ENCODE measurements at regions not wholly inside any gene's neighbourhood (a gene's known extent, or its start where the extent isn't known, plus 50 kb on each side); places are given as distances from the start of the nearest gene placed in this dataset.

GRCh38 chr9:124125651-124125977 is 114.0 kb downstream of the LHX2 start:
- Mint-ChIP-seq H3K36me3 (ENCODE audit: insufficient read depth, unreplicated experiment) (no peaks in the 10 kb centered on the region), H3K4me1 (ENCODE audit: insufficient read depth, unreplicated experiment) (no peaks in the 10 kb centered on the region), H3K9me3 (ENCODE audit: unreplicated experiment) (no peaks in the 10 kb centered on the region), H3K4me3 (ENCODE audit: unreplicated experiment) (no peak overlapping the region), H3K27ac (ENCODE audit: low read depth, unreplicated experiment) (no peak overlapping the region), H3K27me3 (ENCODE audit: insufficient read depth, unreplicated experiment) (peaks cover 24% of the 10 kb centered on the region)
- TF ChIP-seq, protein P1, sequence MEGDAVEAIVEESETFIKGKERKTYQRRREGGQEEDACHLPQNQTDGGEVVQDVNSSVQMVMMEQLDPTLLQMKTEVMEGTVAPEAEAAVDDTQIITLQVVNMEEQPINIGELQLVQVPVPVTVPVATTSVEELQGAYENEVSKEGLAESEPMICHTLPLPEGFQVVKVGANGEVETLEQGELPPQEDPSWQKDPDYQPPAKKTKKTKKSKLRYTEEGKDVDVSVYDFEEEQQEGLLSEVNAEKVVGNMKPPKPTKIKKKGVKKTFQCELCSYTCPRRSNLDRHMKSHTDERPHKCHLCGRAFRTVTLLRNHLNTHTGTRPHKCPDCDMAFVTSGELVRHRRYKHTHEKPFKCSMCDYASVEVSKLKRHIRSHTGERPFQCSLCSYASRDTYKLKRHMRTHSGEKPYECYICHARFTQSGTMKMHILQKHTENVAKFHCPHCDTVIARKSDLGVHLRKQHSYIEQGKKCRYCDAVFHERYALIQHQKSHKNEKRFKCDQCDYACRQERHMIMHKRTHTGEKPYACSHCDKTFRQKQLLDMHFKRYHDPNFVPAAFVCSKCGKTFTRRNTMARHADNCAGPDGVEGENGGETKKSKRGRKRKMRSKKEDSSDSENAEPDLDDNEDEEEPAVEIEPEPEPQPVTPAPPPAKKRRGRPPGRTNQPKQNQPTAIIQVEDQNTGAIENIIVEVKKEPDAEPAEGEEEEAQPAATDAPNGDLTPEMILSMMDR (IDR thresholded peaks at IDR 0.05; ENCODE audit: unreplicated experiment), result no peak
- intact Hi-C loops (cut with micrococcal nuclease), result loop anchor here (5.0 to 10.0 kb wide), 2 partner anchors 269 to 583 kb away; no protein-coding TSS in a partner anchor
- no TSS peak for BruUV-seq (replicated peaks)
- no peak for DNase-seq (ENCODE audit: unreplicated experiment)
- ChIA-PET POLR2A (no interaction called here), CTCF (interaction anchor here (0.8 to 2.9 kb wide), 9 partner anchors 9 to 275 kb away, joined by 3 to 32 read pairs (median 5); no protein-coding TSS in a partner anchor)

- CTCF ChIA-PET, result interaction anchor here (0.6 to 2.9 kb wide), 44 partner anchors 9 to 1967 kb away, joined by 3 to 32 read pairs (median 4); no protein-coding TSS in a partner anchor
- no peaks in the 10 kb centered on the region for H3K36me3 Mint-ChIP-seq (ENCODE audit: insufficient read depth, unreplicated experiment)
- no peak overlapping the region for H3K27ac Mint-ChIP-seq (ENCODE audit: low read depth, unreplicated experiment)
- H3K4me3 Mint-ChIP-seq (ENCODE audit: unreplicated experiment), result no peak overlapping the region
- peak; percentile 79 for DNase-seq (ENCODE audit: unreplicated experiment)
- H3K9me3 Mint-ChIP-seq (ENCODE audit: unreplicated experiment), result no peaks in the 10 kb centered on the region
- TF ChIP-seq, protein P1 (IDR thresholded peaks at IDR 0.05; ENCODE audit: unreplicated experiment), result peak; percentile 96
- H3K4me1 Mint-ChIP-seq (ENCODE audit: insufficient read depth, unreplicated experiment), result no peaks in the 10 kb centered on the region
- peaks cover 33% of the 10 kb centered on the region for H3K27me3 Mint-ChIP-seq (ENCODE audit: insufficient read depth, unreplicated experiment)
- no TSS peak for BruUV-seq (replicated peaks)
- intact Hi-C loops (cut with micrococcal nuclease), result loop anchor here (1.0 to 10.0 kb wide), 4 partner anchors 193 to 585 kb away; no protein-coding TSS in a partner anchor
- POLR2A ChIA-PET, result interaction anchor here (0.7 to 0.8 kb wide), 2 partner anchors 140 to 171 kb away, joined by 3 to 4 read pairs; no protein-coding TSS in a partner anchor
Measured at GRCh38 chr9:124126648-124127646, 115.4 kb downstream of the LHX2 start.

- intact Hi-C loops (cut with micrococcal nuclease), result loop anchor here (5.0 to 10.0 kb wide), 2 partner anchors 266 to 586 kb away; no protein-coding TSS in a partner anchor
- H3K9me3 Mint-ChIP-seq (ENCODE audit: unreplicated experiment), result no peaks in the 10 kb centered on the region
- TF ChIP-seq, protein P1 (IDR thresholded peaks at IDR 0.05; ENCODE audit: unreplicated experiment), result no peak
- CTCF ChIA-PET, result interaction anchor here (0.6 to 2.3 kb wide), 8 partner anchors 34 to 350 kb away, joined by 3 to 10 read pairs (median 3); partner anchors contain the start of gene PSMB7
- DNase-seq (ENCODE audit: unreplicated experiment), result no peak
- H3K4me3 Mint-ChIP-seq (ENCODE audit: unreplicated experiment), result no peak overlapping the region
- no peaks in the 10 kb centered on the region for H3K36me3 Mint-ChIP-seq (ENCODE audit: insufficient read depth, unreplicated experiment)
- H3K27ac Mint-ChIP-seq (ENCODE audit: low read depth, unreplicated experiment), result no peak overlapping the region
- POLR2A ChIA-PET, result interaction anchor here (0.6 kb wide), 1 partner anchor 174 kb away, joined by 3 read pairs; no protein-coding TSS in a partner anchor
- no TSS peak for BruUV-seq (replicated peaks)
- no peaks in the 10 kb centered on the region for H3K4me1 Mint-ChIP-seq (ENCODE audit: insufficient read depth, unreplicated experiment)
- H3K27me3 Mint-ChIP-seq (ENCODE audit: insufficient read depth, unreplicated experiment), result peaks cover 33% of the 10 kb centered on the region
Measured at GRCh38 chr9:124128568-124129166, 117.1 kb downstream of the LHX2 start.
